IMR-90 (cell line): ENCODE measurements at regions not wholly inside any gene's neighbourhood (a gene's known extent, or its start where the extent isn't known, plus 50 kb on each side); places are given as distances from the start of the nearest gene placed in this dataset.

Experiments
- ATAC-seq: fragments of 200-7000 bp; cut with Tn5 transposase; 2 replicates; pipeline ENCODE4 v1.9.1; 2020; ENCODE audit warnings: low read depth, mild to moderate bottlenecking, moderate library complexity
- BruUV-seq: library from RNA; stranded (reverse); fragments of 400-500 nt; replicated peaks from 2 replicates; lab custom pipeline; 2021; lab: Mats Ljungman, UMichigan
- CTCF ChIA-PET: fragments of 300-600 bp; formaldehyde crosslinking; extraction: SDS; loops from one replicate; lab custom pipeline; 2021; ENCODE audit warnings: antibody characterized with exemption; lab: Yijun Ruan, JAX
- POLR2A ChIA-PET: fragments of 300-600 bp; sonication (Branson Sonifier 250); formaldehyde crosslinking; loops from one replicate; lab custom pipeline; 2022; ENCODE audit warnings: antibody characterized with exemption; ENCODE audit not compliant: unreplicated experiment; lab: Charles Lee
- DNase-seq: peaks from one replicate; pipeline ENCODE4 v3.0.0; 2013
- H2AFZ ChIP-seq: replicated peaks from 2 replicates; pipeline ENCODE3; 2013; ENCODE audit warnings: low read length, mild to moderate bottlenecking; ENCODE audit not compliant: poor library complexity
- H2AK5ac ChIP-seq: 2 replicates; pipeline ENCODE4 v1.6.1; 2013; ENCODE audit warnings: low read depth, low read length, inconsistent platforms
- H2AK9ac ChIP-seq: replicated peaks from 2 replicates; pipeline ENCODE3; 2013; ENCODE audit warnings: mild to moderate bottlenecking, low read depth, low read length, moderate library complexity; ENCODE audit not compliant: poor library complexity
- H2BK120ac ChIP-seq: 2 replicates; pipeline ENCODE4 v1.6.1; 2013; ENCODE audit warnings: low read depth, low read length, inconsistent platforms
- H2BK15ac ChIP-seq: 3 replicates; pipeline ENCODE4 v1.6.1; 2013; ENCODE audit warnings: low read depth, low read length, inconsistent platforms
- H2BK20ac ChIP-seq: 2 replicates; pipeline ENCODE4 v1.6.1; 2013; ENCODE audit warnings: low read depth, mild to moderate bottlenecking, inconsistent platforms, low read length, moderate library complexity
- H2BK5ac ChIP-seq: 2 replicates; pipeline ENCODE4 v1.6.1; 2013; ENCODE audit warnings: mild to moderate bottlenecking, low read depth, low read length, inconsistent platforms; ENCODE audit not compliant: poor library complexity, severe bottlenecking
- H3K14ac ChIP-seq: replicated peaks from 2 replicates; pipeline ENCODE4 v1.6.1; 2013; ENCODE audit warnings: low read depth, low read length, inconsistent platforms
- H3K18ac ChIP-seq: 2 replicates; pipeline ENCODE4 v1.6.1; 2013; ENCODE audit warnings: low read depth, low read length, control low read depth
- H3K23ac ChIP-seq: 2 replicates; pipeline ENCODE4 v1.6.1; 2013; ENCODE audit warnings: low read depth, low read length, inconsistent platforms
- H3K27ac ChIP-seq: 2 replicates; pipeline ENCODE4 v1.5.1; 2013; ENCODE audit warnings: mild to moderate bottlenecking, control low read depth, low read length; ENCODE audit not compliant: insufficient read depth
- H3K27me3 ChIP-seq: 2 replicates; pipeline ENCODE4 v1.6.1; 2013; ENCODE audit warnings: low read length; ENCODE audit not compliant: control insufficient read depth, insufficient read depth
- H3K36me3 ChIP-seq: 2 replicates; pipeline ENCODE4 v1.6.1; 2013; ENCODE audit warnings: low read length, mixed read lengths; ENCODE audit not compliant: control insufficient read depth, insufficient read depth
- H3K4ac ChIP-seq: 2 replicates; pipeline ENCODE4 v1.6.1; 2013; ENCODE audit warnings: low read depth, low read length, inconsistent platforms
- H3K4me1 ChIP-seq: 2 replicates; pipeline ENCODE4 v1.6.1; 2013; ENCODE audit warnings: low read length, mixed read lengths; ENCODE audit not compliant: control insufficient read depth, insufficient read depth
- H3K4me2 ChIP-seq: 2 replicates; pipeline ENCODE4 v1.6.1; 2013; ENCODE audit warnings: low read depth, mild to moderate bottlenecking, control low read depth, low read length, moderate library complexity
- H3K4me3 ChIP-seq: 2 replicates; pipeline ENCODE4 v1.5.1; 2013; ENCODE audit warnings: low read depth, mild to moderate bottlenecking, control low read depth, low read length, moderate library complexity; ENCODE audit not compliant: insufficient read depth
- H3K56ac ChIP-seq: 2 replicates; pipeline ENCODE4 v1.6.1; 2013; ENCODE audit warnings: low read length, inconsistent platforms; ENCODE audit not compliant: insufficient read depth; ENCODE audit errors: extremely low read depth
- H3K79me1 ChIP-seq, 2 experiments: 2 replicates each; pipeline ENCODE4 v1.6.1; 2013; ENCODE audit warnings: low read length in 2 of 2, inconsistent platforms in 1 of 2, low read depth in 1 of 2
- H3K9ac ChIP-seq: 2 replicates; pipeline ENCODE4 v1.6.1; 2013; ENCODE audit warnings: low read depth, low read length, control low read depth
- H3K9me1 ChIP-seq: 2 replicates; pipeline ENCODE4 v1.6.1; 2013; ENCODE audit warnings: low read length, inconsistent platforms; ENCODE audit not compliant: insufficient read depth
- H3K9me3 ChIP-seq: 2 replicates; pipeline ENCODE4 v1.6.1; 2013; ENCODE audit warnings: low read length; ENCODE audit not compliant: control insufficient read depth, insufficient read depth
- H4K20me1 ChIP-seq: 2 replicates; pipeline ENCODE4 v1.6.1; 2013; ENCODE audit warnings: low read length, inconsistent platforms; ENCODE audit not compliant: insufficient read depth
- H4K5ac ChIP-seq: 2 replicates; pipeline ENCODE4 v1.6.1; 2013; ENCODE audit warnings: mild to moderate bottlenecking, low read depth, low read length, control low read depth
- H4K8ac ChIP-seq, 2 experiments: 2 replicates each; pipeline ENCODE4 v1.6.1; 2013; ENCODE audit warnings: low read depth in 2 of 2, low read length in 2 of 2, control low read depth in 1 of 2, inconsistent platforms in 1 of 2
- H4K91ac ChIP-seq: 2 replicates; pipeline ENCODE4 v1.6.1; 2013; ENCODE audit warnings: low read depth, low read length, inconsistent platforms; ENCODE audit not compliant: insufficient read depth
- CEBPB ChIP-seq: IDR thresholded peaks from 2 replicates; pipeline ENCODE4 v1.6.1; 2012; ENCODE audit warnings: low read depth, low read length, improper control_type of control experiment
- FOS ChIP-seq: fragments of 150-350 bp; IDR thresholded peaks from 2 replicates; pipeline ENCODE4 v1.6.1; 2016; ENCODE audit warnings: low read depth, low read length
- MAFK ChIP-seq: IDR thresholded peaks from 2 replicates; pipeline ENCODE4 v1.6.1; 2012; ENCODE audit warnings: low read depth, low read length, improper control_type of control experiment
- MAZ ChIP-seq: IDR thresholded peaks from 2 replicates; pipeline ENCODE4 v1.6.1; 2012; ENCODE audit warnings: low read depth, mild to moderate bottlenecking, low read length, improper control_type of control experiment, moderate library complexity, borderline replicate concordance
- MXI1 ChIP-seq: IDR thresholded peaks from 2 replicates; pipeline ENCODE4 v1.6.1; 2012; ENCODE audit warnings: low read depth, mild to moderate bottlenecking, low read length, moderate library complexity, borderline replicate concordance
- POLR2A ChIP-seq: IDR thresholded peaks from 2 replicates; pipeline ENCODE4 v1.6.1; 2012; ENCODE audit warnings: mild to moderate bottlenecking, low read depth, low read length
- RAD21 ChIP-seq: IDR thresholded peaks from 2 replicates; pipeline ENCODE4 v1.6.1; 2012; ENCODE audit warnings: low read length, improper control_type of control experiment
- RCOR1 ChIP-seq: IDR thresholded peaks from 2 replicates; pipeline ENCODE4 v1.6.1; 2012; ENCODE audit warnings: mild to moderate bottlenecking, low read length, improper control_type of control experiment; ENCODE audit not compliant: insufficient replicate concordance
- RFX5 ChIP-seq: IDR thresholded peaks from 2 replicates; pipeline ENCODE4 v1.8.0; 2012; ENCODE audit warnings: low read depth, mild to moderate bottlenecking, low read length, moderate library complexity
- SMC3 ChIP-seq: fragments of 150-350 bp; IDR thresholded peaks from 2 replicates; pipeline ENCODE4 v1.6.1; 2016; ENCODE audit warnings: low read depth, mild to moderate bottlenecking, antibody characterized with exemption, low read length, moderate library complexity
- WGBS, 2 experiments: methylation state at CpG; one replicate each; pipeline versions ENCODE4 v1.1.5 to v1.1.7; 2013; ENCODE audit warnings: missing lambda C conversion rate in 2 of 2; ENCODE audit not compliant: insufficient read length in 1 of 2; ENCODE audit errors: extremely low coverage in 2 of 2; 5-methylcytosine and 5-hydroxymethylcytosine counted together
- dilution Hi-C: fragments of 300-500 bp; cut with HindIII; formaldehyde crosslinking; loops from one replicate; pipeline ENCODE4 v1.14.3; 2018; ENCODE audit warnings: low sequenced_read_pairs; ENCODE audit not compliant: unreplicated experiment
- in situ Hi-C: fragments of 300-500 bp; cut with MboI; formaldehyde crosslinking; loops from 3 replicates; pipeline ENCODE4 v1.14.3; 2019; ENCODE audit warnings: low sequenced_read_pairs, inconsistent platforms, mixed read lengths
- intact Hi-C: fragments of 100-400 bp; cut with micrococcal nuclease; formaldehyde crosslinking; loops from 2 replicates; pipeline ENCODE4 v1.10.0; 2022
- TF ChIP-seq, protein P1 (sequence below): fragments of 150-350 bp; IDR thresholded peaks from 2 replicates; pipeline ENCODE4 v1.6.1; 2016; ENCODE audit warnings: low read depth, mild to moderate bottlenecking, low read length, moderate library complexity, borderline replicate concordance
- TF ChIP-seq, protein P2 (sequence below): fragments of 150-350 bp; IDR thresholded peaks from 2 replicates; pipeline ENCODE4 v1.6.1; 2017; ENCODE audit warnings: mild to moderate bottlenecking, antibody characterized with exemption, low read length, low read depth

DNA sequence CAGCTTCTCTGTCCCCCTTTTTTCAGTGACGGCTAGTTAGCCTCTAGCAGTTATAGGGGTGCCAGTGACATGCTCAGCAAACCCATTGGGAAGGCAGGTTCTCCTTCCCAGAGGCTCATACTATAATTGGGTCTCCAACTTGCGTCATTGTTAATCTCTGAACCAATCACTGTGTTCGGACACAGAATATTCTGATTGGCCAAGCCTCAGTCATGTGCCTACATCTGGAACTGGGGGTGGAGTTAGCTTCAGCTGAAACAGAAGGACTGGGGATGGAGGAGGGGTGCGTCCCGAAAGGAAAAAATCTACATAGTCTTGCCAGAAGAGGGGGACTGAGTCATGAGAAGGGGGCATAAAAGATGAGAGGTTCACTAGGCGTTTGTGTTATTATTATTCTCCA lies 165.6 kb downstream of the SUDS3 start:
- POLR2A ChIA-PET = no interaction called here
- no peak overlapping the region for H3K18ac ChIP-seq
- H4K91ac ChIP-seq = no peak overlapping the region
- H4K20me1 ChIP-seq = no peaks in the 10 kb centered on the region
- no peaks in the 10 kb centered on the region for H3K9me1 ChIP-seq
- dilution Hi-C loops = no loop called here
- H2AK9ac ChIP-seq = no peak overlapping the region
- CTCF ChIA-PET = no interaction called here
- no peak overlapping the region for H4K8ac ChIP-seq
- H3K14ac ChIP-seq = no peak overlapping the region
- no TSS peak for BruUV-seq
- H2AFZ ChIP-seq = no peak overlapping the region
- no peak overlapping the region for H3K4me3 ChIP-seq
- H2BK15ac ChIP-seq = no peak overlapping the region
- H3K27ac ChIP-seq = no peak overlapping the region
- H3K4me1 ChIP-seq = no peaks in the 10 kb centered on the region
- intact Hi-C loops = no loop called here
- no peak for DNase-seq
- H3K9me3 ChIP-seq = peaks cover 30% of the 10 kb centered on the region
- no peak overlapping the region for H3K23ac ChIP-seq
- in situ Hi-C loops = no loop called here
- no peak overlapping the region for H2BK20ac ChIP-seq
- H2BK120ac ChIP-seq = no peak overlapping the region
- no peak overlapping the region for H3K4ac ChIP-seq
- no peak overlapping the region for H3K4me2 ChIP-seq
- ATAC-seq = no peak
- no peaks in the 10 kb centered on the region for H3K27me3 ChIP-seq
- TF ChIP-seq POLR2A (no peak), MAZ (no peak), MAFK (no peak), RFX5 (no peak), FOS (no peak), CEBPB (no peak), RCOR1 (no peak), MXI1 (no peak), RAD21 (no peak), SMC3 (no peak)
- TF ChIP-seq, protein P1, sequence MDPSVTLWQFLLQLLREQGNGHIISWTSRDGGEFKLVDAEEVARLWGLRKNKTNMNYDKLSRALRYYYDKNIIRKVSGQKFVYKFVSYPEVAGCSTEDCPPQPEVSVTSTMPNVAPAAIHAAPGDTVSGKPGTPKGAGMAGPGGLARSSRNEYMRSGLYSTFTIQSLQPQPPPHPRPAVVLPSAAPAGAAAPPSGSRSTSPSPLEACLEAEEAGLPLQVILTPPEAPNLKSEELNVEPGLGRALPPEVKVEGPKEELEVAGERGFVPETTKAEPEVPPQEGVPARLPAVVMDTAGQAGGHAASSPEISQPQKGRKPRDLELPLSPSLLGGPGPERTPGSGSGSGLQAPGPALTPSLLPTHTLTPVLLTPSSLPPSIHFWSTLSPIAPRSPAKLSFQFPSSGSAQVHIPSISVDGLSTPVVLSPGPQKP = no peak
- TF ChIP-seq, protein P2, sequence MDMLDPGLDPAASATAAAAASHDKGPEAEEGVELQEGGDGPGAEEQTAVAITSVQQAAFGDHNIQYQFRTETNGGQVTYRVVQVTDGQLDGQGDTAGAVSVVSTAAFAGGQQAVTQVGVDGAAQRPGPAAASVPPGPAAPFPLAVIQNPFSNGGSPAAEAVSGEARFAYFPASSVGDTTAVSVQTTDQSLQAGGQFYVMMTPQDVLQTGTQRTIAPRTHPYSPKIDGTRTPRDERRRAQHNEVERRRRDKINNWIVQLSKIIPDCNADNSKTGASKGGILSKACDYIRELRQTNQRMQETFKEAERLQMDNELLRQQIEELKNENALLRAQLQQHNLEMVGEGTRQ = no peak
- WGBS, 2 experiments = 75% methylated on average over 2 of the region's 6 CpGs; no CpG with 5 or more reads in 1 of the 2 experiments
- no peak overlapping the region for H4K5ac ChIP-seq
- no peak overlapping the region for H2AK5ac ChIP-seq
- H2BK5ac ChIP-seq = no peak overlapping the region
- no peaks in the 10 kb centered on the region for H3K79me1 ChIP-seq
- no peak overlapping the region for H3K56ac ChIP-seq
- H3K9ac ChIP-seq = no peak overlapping the region
- H3K36me3 ChIP-seq = no peaks in the 10 kb centered on the region
